Activated CD8-positive, alpha-beta T cell treated with anti-CD3 and anti-CD28 coated beads for 36 hours (primary cell): ENCODE measurements at regions not wholly inside any gene's neighbourhood (a gene's known extent, or its start where the extent isn't known, plus 50 kb on each side); places are given as distances from the start of the nearest gene placed in this dataset.

Source experiments
- ATAC-seq: fragments of 200-7000 bp; cut with Tn5 transposase; one replicate; pipeline ENCODE4 v1.10.0; 2021; ENCODE audit warnings: mild to moderate bottlenecking, moderate library complexity
- CTCF ChIA-PET: fragments of 350-600 bp; sonication (Branson Sonifier 250); formaldehyde crosslinking; loops from one replicate; lab custom pipeline; 2021; ENCODE audit warnings: antibody characterized with exemption; lab: Charles Lee
- POLR2A ChIA-PET: fragments of 350-600 bp; sonication (Branson Sonifier 250); formaldehyde crosslinking; loops from one replicate; lab custom pipeline; 2021; ENCODE audit warnings: antibody characterized with exemption; lab: Charles Lee
- DNase-seq: peaks from one replicate; pipeline ENCODE4 v3.0.0-alpha.2; 2020
- H3K27ac Mint-ChIP-seq: one replicate; pipeline ENCODE4 v1.8.0; 2021; ENCODE audit warnings: mild to moderate bottlenecking, mixed read lengths
- H3K27me3 Mint-ChIP-seq: one replicate; pipeline ENCODE4 v1.8.0; 2021; ENCODE audit warnings: mixed read lengths
- H3K36me3 Mint-ChIP-seq: one replicate; pipeline ENCODE4 v1.8.0; 2021; ENCODE audit warnings: low read depth, mixed read lengths
- H3K4me1 Mint-ChIP-seq: one replicate; pipeline ENCODE4 v1.8.0; 2021; ENCODE audit warnings: low read depth, mixed read lengths
- H3K4me3 Mint-ChIP-seq: one replicate; pipeline ENCODE4 v1.8.0; 2021; ENCODE audit warnings: mild to moderate bottlenecking, moderate library complexity, mixed read lengths
- H3K9me3 Mint-ChIP-seq: one replicate; pipeline ENCODE4 v1.8.0; 2021; ENCODE audit warnings: mixed read lengths
- intact Hi-C: fragments of 100-400 bp; cut with micrococcal nuclease; formaldehyde crosslinking; loops from one replicate; pipeline ENCODE4 v1.10.0; 2022
- TF ChIP-seq, protein P1 (sequence below): fragments of 200-600 bp; IDR thresholded peaks from one replicate; pipeline ENCODE4 v1.8.0; 2022; ENCODE audit warnings: antibody characterized with exemption, mild to moderate bottlenecking

DNA sequence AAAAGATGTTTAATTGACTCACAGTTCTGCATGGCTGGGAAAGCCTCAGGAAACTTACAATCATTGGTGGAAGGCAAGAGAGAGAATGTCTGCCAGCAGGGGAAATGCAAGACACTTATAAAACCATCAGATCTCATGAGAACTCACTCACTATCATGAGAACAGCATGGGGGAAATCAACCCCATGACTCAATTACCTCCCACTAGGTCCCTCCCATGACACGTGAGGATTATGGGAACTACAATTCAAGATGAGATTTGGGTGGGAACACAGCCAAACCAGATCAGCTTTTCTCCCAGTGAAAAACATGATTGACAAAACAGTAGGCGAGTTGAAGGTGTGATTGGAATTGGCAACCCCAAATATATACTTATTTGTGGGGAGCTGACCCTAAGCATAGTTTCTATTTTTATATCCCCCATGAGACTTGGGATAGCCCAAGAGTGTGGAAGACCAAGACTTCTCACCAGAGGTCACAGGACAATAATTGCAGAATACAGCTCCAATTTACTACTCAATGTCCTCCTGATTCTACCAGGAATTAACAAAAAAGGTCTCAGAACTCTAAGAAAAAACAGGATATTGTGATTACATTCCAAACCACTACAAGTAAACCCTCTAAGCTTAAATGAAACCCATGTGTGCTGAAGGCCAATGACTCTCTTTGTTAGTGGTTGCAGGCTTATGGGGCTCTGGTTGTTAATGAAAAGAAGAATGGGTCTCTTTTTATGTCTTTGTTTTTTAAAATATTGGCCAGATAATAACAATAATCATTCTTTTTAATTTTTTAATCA lies 96.1 kb upstream of the PIK3C3 start:
- ATAC-seq, result no peak
- Mint-ChIP-seq H3K9me3 (no peaks in the 10 kb centered on the region), H3K36me3 (no peaks in the 10 kb centered on the region), H3K27me3 (peaks cover 4% of the 10 kb centered on the region), H3K4me1 (no peaks in the 10 kb centered on the region), H3K27ac (no peak overlapping the region), H3K4me3 (no peak overlapping the region)
- POLR2A ChIA-PET, result no interaction called here
- CTCF ChIA-PET, result interaction anchor here (0.7 kb wide), 1 partner anchor 14 kb away, joined by 3 read pairs; no protein-coding TSS in a partner anchor
- intact Hi-C loops, result no loop called here
- DNase-seq, result no peak
- TF ChIP-seq, protein P1, sequence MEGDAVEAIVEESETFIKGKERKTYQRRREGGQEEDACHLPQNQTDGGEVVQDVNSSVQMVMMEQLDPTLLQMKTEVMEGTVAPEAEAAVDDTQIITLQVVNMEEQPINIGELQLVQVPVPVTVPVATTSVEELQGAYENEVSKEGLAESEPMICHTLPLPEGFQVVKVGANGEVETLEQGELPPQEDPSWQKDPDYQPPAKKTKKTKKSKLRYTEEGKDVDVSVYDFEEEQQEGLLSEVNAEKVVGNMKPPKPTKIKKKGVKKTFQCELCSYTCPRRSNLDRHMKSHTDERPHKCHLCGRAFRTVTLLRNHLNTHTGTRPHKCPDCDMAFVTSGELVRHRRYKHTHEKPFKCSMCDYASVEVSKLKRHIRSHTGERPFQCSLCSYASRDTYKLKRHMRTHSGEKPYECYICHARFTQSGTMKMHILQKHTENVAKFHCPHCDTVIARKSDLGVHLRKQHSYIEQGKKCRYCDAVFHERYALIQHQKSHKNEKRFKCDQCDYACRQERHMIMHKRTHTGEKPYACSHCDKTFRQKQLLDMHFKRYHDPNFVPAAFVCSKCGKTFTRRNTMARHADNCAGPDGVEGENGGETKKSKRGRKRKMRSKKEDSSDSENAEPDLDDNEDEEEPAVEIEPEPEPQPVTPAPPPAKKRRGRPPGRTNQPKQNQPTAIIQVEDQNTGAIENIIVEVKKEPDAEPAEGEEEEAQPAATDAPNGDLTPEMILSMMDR, result no peak

- DNase-seq (no peak), ATAC-seq (no peak)
- intact Hi-C loops, result no loop called here
- Mint-ChIP-seq H3K4me1 (no peaks in the 10 kb centered on the region), H3K27me3 (peaks cover 6% of the 10 kb centered on the region), H3K27ac (no peak overlapping the region), H3K9me3 (no peaks in the 10 kb centered on the region), H3K4me3 (no peak overlapping the region), H3K36me3 (no peaks in the 10 kb centered on the region)
- ChIA-PET POLR2A (no interaction called here), CTCF (no interaction called here)
- TF ChIP-seq, protein P1, result no peak
These were observed 101.8 kb upstream of the PIK3C3 start for GRCh38 chr18:41853280-41853679.

DNA sequence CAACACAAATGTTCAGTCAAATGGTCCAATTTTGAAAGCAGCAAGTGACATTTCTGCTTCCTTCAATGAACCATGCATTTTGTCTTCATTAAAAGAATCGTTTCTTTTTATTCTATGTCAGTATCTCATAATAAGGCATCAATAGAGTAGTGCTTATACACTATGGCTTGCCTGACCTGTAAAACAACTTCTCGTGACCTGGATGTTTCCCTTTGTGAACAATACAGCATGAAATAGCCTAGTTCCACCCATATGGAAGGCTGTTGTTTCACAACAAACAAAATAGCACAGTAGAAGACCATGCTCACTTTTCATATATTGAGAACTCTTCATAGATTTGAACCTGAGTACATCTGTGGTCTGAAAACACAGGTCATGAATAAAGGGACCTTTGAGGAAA lies 104.3 kb upstream of the PIK3C3 start:
- H3K4me3 Mint-ChIP-seq, result no peak overlapping the region
- ATAC-seq (no peak), DNase-seq (no peak)
- ChIA-PET CTCF (no interaction called here), POLR2A (no interaction called here)
- no peaks in the 10 kb centered on the region for H3K36me3 Mint-ChIP-seq
- peaks cover 6% of the 10 kb centered on the region for H3K27me3 Mint-ChIP-seq
- no peak overlapping the region for H3K27ac Mint-ChIP-seq
- intact Hi-C loops, result no loop called here
- H3K9me3 Mint-ChIP-seq, result no peaks in the 10 kb centered on the region
- no peaks in the 10 kb centered on the region for H3K4me1 Mint-ChIP-seq
- TF ChIP-seq, protein P1, result no peak

- Mint-ChIP-seq H3K36me3 (no peaks in the 10 kb centered on the region), H3K4me3 (no peak overlapping the region), H3K27ac (no peak overlapping the region), H3K4me1 (no peaks in the 10 kb centered on the region), H3K9me3 (no peaks in the 10 kb centered on the region), H3K27me3 (peaks cover 6% of the 10 kb centered on the region)
- ChIA-PET CTCF (no interaction called here), POLR2A (no interaction called here)
- DNase-seq (no peak), ATAC-seq (no peak)
- intact Hi-C loops, result no loop called here
- TF ChIP-seq, protein P1, result no peak
These were observed 105.4 kb upstream of the PIK3C3 start for GRCh38 chr18:41849632-41850031.

- intact Hi-C loops, result no loop called here
- no peak for ATAC-seq
- H3K9me3 Mint-ChIP-seq, result no peaks in the 10 kb centered on the region
- H3K4me3 Mint-ChIP-seq, result no peak overlapping the region
- DNase-seq, result no peak
- ChIA-PET POLR2A (no interaction called here), CTCF (no interaction called here)
- peaks cover 1% of the 10 kb centered on the region for H3K27me3 Mint-ChIP-seq
- no peaks in the 10 kb centered on the region for H3K36me3 Mint-ChIP-seq
- H3K27ac Mint-ChIP-seq, result no peak overlapping the region
- H3K4me1 Mint-ChIP-seq, result no peaks in the 10 kb centered on the region
- TF ChIP-seq, protein P1, result no peak
These were observed 109.5 kb upstream of the PIK3C3 start for GRCh38 chr18:41845563-41845962.
